A549 (cell line): ENCODE measurements at regions not wholly inside any gene's neighbourhood (a gene's known extent, or its start where the extent isn't known, plus 50 kb on each side); places are given as distances from the start of the nearest gene placed in this dataset.

Experiments used
- ATAC-seq, 2 experiments: fragments of 200-7000 bp in 1 of 2; fragments of >200 bp in 1 of 2; cut with Nextera tagmentation in 1 of 2; cut with Tn5 transposase in 1 of 2; 3 replicates each; pipeline versions ENCODE4 v1.8.0 to v1.9.1; 2018 to 2020; ENCODE audit warnings: mild to moderate bottlenecking in 1 of 2, moderate library complexity in 1 of 2
- CTCF ChIA-PET: fragments of 300-600 bp; sonication (Branson Sonifier 250); formaldehyde crosslinking; extraction: SDS; loops from one replicate; lab custom pipeline; 2021; ENCODE audit warnings: antibody characterized with exemption, inconsistent platforms; lab: Yijun Ruan, JAX
- POLR2A ChIA-PET: fragments of 350-600 bp; formaldehyde crosslinking; extraction: SDS; loops from one replicate; lab custom pipeline; 2021; ENCODE audit warnings: antibody characterized with exemption, inconsistent platforms; lab: Yijun Ruan, JAX
- DNase-seq, 2 experiments: peaks; one replicate each; pipeline versions ENCODE4 v3.0.0 to v3.0.0-alpha.2; 2011 to 2016; ENCODE audit warnings: low read depth in 1 of 2, low spot score in 1 of 2
- FAIRE-seq: peaks from 2 replicates; lab custom pipeline; 2011; peaks lifted over from hg19 to GRCh38; lab: Jason Lieb, UNC
- H3K27ac ChIP-seq, 2 experiments: fragments of >200 bp; sonication (Bioruptor Twin); formaldehyde crosslinking; 3 replicates each; pipeline ENCODE4 v1.5.1; 2016 to 2017
- H3K4me1 ChIP-seq: fragments of >200 bp; sonication (Bioruptor Twin); formaldehyde crosslinking; 3 replicates; pipeline ENCODE4 v1.6.1; 2016
- H3K4me2 ChIP-seq: fragments of >200 bp; sonication (Bioruptor Twin); formaldehyde crosslinking; 3 replicates; pipeline ENCODE4 v1.6.1; 2016
- H3K4me3 ChIP-seq: fragments of >200 bp; sonication (Bioruptor Twin); formaldehyde crosslinking; 3 replicates; pipeline ENCODE4 v1.5.1; 2016
- H3K9me3 ChIP-seq: fragments of >200 bp; sonication (Bioruptor Twin); formaldehyde crosslinking; 3 replicates; pipeline ENCODE4 v1.6.1; 2016
- BHLHE40 ChIP-seq: IDR thresholded peaks from 2 replicates; pipeline ENCODE4 v1.6.1; 2012; ENCODE audit warnings: low read depth, low read length, inconsistent platforms
- CHD2 ChIP-seq: fragments of 150-350 bp; IDR thresholded peaks from 2 replicates; pipeline ENCODE4 v1.6.1; 2014; ENCODE audit warnings: low read length; ENCODE audit not compliant: partially characterized antibody
- EHMT2 ChIP-seq: fragments of 200-600 bp; sonication (generic); IDR thresholded peaks from 2 replicates; pipeline ENCODE4 v1.6.1; 2016; ENCODE audit warnings: antibody characterized with exemption, low read depth, mild to moderate bottlenecking, moderate library complexity
- FOSL2 ChIP-seq, 2 experiments: fragments of 450-650 bp in 1 of 2; fragments of >200 bp in 1 of 2; sonication (Bioruptor Twin) in 1 of 2; formaldehyde crosslinking; IDR thresholded peaks; 2 replicates each; pipeline versions ENCODE4 v1.5.0 to v1.6.1; 2016 to 2020; ENCODE audit warnings: mild to moderate bottlenecking in 1 of 2, moderate library complexity in 1 of 2
- FOXS1 ChIP-seq: fragments of 250-450 bp; sonication (Bioruptor Pico); IDR thresholded peaks from 2 replicates; pipeline ENCODE4 v1.5.0; 2020; ENCODE audit warnings: mild to moderate bottlenecking, moderate library complexity
- KDM5A ChIP-seq: fragments of 200-600 bp; sonication (generic); IDR thresholded peaks from 2 replicates; pipeline ENCODE4 v1.6.1; 2016; ENCODE audit warnings: antibody characterized with exemption, mild to moderate bottlenecking
- RAD21 ChIP-seq, 2 experiments: fragments of >200 bp in 1 of 2; sonication (Bioruptor Twin) in 1 of 2; formaldehyde crosslinking in 1 of 2; IDR thresholded peaks in 1 of 2; conservative IDR thresholded peaks in 1 of 2; 2 replicates in 1 of 2; 3 replicates in 1 of 2; pipeline ENCODE4 v1.6.1; 2012 to 2018; ENCODE audit warnings: inconsistent platforms in 1 of 2
- RCOR1 ChIP-seq: fragments of 150-350 bp; IDR thresholded peaks from 2 replicates; pipeline ENCODE4 v1.6.1; 2014; ENCODE audit warnings: antibody characterized with exemption, low read length, low read depth
- RFX5 ChIP-seq: fragments of 450-650 bp; IDR thresholded peaks from 2 replicates; pipeline ENCODE4 v1.7.1; 2014; ENCODE audit warnings: antibody characterized with exemption, mild to moderate bottlenecking, moderate library complexity
- TP53 ChIP-seq: fragments of 250-450 bp; sonication (Bioruptor Pico); IDR thresholded peaks from 2 replicates; pipeline ENCODE4 v1.5.0; 2021; ENCODE audit warnings: mild to moderate bottlenecking, moderate library complexity
- WGBS: methylation state at CpG from one replicate; pipeline ENCODE4 v1.1.6; 2017; ENCODE audit errors: missing lambda C conversion rate; 5-methylcytosine and 5-hydroxymethylcytosine counted together
- TF ChIP-seq, protein P1 (sequence below): fragments of 150-350 bp; IDR thresholded peaks from 2 replicates; pipeline ENCODE4 v1.6.1; 2014; ENCODE audit warnings: low read depth, mild to moderate bottlenecking, low read length
- TF ChIP-seq, protein P2 (sequence below): fragments of >200 bp; sonication (Bioruptor Twin); formaldehyde crosslinking; IDR thresholded peaks from 3 replicates; pipeline ENCODE4 v1.5.1; 2016
- TF ChIP-seq, protein P3 (sequence below): fragments of >200 bp; sonication (Bioruptor Twin); formaldehyde crosslinking; IDR thresholded peaks from 2 replicates; pipeline ENCODE4 v1.6.1; 2016
- TF ChIP-seq, protein P4 (sequence below): fragments of 250-450 bp; sonication (Bioruptor Pico); IDR thresholded peaks from 2 replicates; pipeline ENCODE4 v1.5.0; 2020; ENCODE audit warnings: low read depth, mild to moderate bottlenecking, moderate library complexity
- TF ChIP-seq, protein P5 (sequence below): fragments of 200-600 bp; sonication (generic); IDR thresholded peaks from 2 replicates; pipeline ENCODE4 v1.6.1; 2016; ENCODE audit warnings: antibody characterized with exemption, mild to moderate bottlenecking, moderate library complexity

DNA sequence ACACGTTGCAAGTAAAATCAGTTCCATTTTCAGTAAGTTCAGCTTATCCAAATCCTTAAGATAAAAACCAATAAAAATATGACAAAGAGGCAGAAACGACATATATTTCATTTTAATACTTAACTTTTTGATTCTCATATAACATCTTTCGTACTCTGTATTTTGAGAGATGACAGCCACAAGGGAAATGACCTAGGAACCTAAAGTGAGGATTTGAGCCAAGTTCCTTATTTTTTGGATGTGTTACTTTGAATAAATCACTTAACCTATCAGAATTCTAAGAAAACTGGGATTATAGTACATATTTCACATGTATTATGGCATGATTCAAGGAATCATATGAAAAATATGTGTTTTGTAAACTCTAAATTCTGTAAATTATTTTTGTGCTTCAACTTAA is 143.6 kb upstream of the TRPC6 start:
- ChIA-PET CTCF (no interaction called here), POLR2A (no interaction called here)
- TF ChIP-seq FOXS1 (no peak), BHLHE40 (no peak), RFX5 (no peak), EHMT2 (no peak), FOSL2 (IDR thresholded peaks at IDR 0.05) (no peak), FOSL2 (CRISPR knock-in tag; IDR thresholded peaks at IDR 0.05) (no peak), CHD2 (no peak), RAD21 (conservative IDR thresholded peaks at IDR 0.05 in 1 of 2, IDR thresholded peaks at IDR 0.05 in 1 of 2) (no peak), RCOR1 (no peak)
- TF ChIP-seq, protein P1, sequence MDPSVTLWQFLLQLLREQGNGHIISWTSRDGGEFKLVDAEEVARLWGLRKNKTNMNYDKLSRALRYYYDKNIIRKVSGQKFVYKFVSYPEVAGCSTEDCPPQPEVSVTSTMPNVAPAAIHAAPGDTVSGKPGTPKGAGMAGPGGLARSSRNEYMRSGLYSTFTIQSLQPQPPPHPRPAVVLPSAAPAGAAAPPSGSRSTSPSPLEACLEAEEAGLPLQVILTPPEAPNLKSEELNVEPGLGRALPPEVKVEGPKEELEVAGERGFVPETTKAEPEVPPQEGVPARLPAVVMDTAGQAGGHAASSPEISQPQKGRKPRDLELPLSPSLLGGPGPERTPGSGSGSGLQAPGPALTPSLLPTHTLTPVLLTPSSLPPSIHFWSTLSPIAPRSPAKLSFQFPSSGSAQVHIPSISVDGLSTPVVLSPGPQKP, result no peak
- TF ChIP-seq, protein P2, sequence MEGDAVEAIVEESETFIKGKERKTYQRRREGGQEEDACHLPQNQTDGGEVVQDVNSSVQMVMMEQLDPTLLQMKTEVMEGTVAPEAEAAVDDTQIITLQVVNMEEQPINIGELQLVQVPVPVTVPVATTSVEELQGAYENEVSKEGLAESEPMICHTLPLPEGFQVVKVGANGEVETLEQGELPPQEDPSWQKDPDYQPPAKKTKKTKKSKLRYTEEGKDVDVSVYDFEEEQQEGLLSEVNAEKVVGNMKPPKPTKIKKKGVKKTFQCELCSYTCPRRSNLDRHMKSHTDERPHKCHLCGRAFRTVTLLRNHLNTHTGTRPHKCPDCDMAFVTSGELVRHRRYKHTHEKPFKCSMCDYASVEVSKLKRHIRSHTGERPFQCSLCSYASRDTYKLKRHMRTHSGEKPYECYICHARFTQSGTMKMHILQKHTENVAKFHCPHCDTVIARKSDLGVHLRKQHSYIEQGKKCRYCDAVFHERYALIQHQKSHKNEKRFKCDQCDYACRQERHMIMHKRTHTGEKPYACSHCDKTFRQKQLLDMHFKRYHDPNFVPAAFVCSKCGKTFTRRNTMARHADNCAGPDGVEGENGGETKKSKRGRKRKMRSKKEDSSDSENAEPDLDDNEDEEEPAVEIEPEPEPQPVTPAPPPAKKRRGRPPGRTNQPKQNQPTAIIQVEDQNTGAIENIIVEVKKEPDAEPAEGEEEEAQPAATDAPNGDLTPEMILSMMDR, result no peak
- TF ChIP-seq, protein P3, sequence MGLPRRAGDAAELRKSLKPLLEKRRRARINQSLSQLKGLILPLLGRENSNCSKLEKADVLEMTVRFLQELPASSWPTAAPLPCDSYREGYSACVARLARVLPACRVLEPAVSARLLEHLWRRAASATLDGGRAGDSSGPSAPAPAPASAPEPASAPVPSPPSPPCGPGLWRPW, result no peak
- Histone ChIP-seq H3K9me3 (no peaks in the 10 kb centered on the region), H3K27ac (no peak overlapping the region), H3K4me2 (no peak overlapping the region), H3K4me3 (no peak overlapping the region), H3K4me1 (no peaks in the 10 kb centered on the region; the same call in 2 of the 3 replicates)
- FAIRE-seq (no peak), DNase-seq (no peak), ATAC-seq (no peak)
- 67% methylated on average over 3 of the region's 3 CpGs for WGBS

DNA sequence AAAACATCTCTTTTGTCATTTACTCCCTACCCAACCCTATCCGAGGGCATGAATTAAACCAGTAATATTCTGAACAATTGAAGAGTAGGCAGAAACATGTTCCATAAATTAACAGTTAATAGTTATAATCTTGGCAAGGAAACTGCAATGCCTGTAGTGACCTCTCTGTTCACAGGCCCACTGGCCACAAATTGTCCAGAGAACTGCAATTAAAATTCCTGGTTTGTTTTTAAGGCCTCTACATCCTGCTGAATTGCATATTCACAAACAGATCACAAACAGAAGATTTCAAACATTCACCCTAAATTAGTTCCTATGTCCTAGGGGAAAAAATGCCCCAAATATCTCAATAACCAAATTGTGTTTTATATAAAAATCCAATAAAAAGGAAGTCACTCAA is 143.2 kb upstream of the TRPC6 start:
- DNase-seq, result no peak
- Histone ChIP-seq H3K27ac (no peak overlapping the region), H3K4me2 (no peak overlapping the region)
- 52% methylated on average over 1 of the region's 1 CpG for WGBS
- FAIRE-seq, result no peak
- CTCF ChIA-PET, result no interaction called here
- TF ChIP-seq, protein P4, sequence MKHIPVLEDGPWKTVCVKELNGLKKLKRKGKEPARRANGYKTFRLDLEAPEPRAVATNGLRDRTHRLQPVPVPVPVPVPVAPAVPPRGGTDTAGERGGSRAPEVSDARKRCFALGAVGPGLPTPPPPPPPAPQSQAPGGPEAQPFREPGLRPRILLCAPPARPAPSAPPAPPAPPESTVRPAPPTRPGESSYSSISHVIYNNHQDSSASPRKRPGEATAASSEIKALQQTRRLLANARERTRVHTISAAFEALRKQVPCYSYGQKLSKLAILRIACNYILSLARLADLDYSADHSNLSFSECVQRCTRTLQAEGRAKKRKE (CRISPR knock-in tag), result no peak
- TF ChIP-seq KDM5A, result no peak
- no peak for TF ChIP-seq TP53 (CRISPR knock-in tag)
- TF ChIP-seq, protein P5, sequence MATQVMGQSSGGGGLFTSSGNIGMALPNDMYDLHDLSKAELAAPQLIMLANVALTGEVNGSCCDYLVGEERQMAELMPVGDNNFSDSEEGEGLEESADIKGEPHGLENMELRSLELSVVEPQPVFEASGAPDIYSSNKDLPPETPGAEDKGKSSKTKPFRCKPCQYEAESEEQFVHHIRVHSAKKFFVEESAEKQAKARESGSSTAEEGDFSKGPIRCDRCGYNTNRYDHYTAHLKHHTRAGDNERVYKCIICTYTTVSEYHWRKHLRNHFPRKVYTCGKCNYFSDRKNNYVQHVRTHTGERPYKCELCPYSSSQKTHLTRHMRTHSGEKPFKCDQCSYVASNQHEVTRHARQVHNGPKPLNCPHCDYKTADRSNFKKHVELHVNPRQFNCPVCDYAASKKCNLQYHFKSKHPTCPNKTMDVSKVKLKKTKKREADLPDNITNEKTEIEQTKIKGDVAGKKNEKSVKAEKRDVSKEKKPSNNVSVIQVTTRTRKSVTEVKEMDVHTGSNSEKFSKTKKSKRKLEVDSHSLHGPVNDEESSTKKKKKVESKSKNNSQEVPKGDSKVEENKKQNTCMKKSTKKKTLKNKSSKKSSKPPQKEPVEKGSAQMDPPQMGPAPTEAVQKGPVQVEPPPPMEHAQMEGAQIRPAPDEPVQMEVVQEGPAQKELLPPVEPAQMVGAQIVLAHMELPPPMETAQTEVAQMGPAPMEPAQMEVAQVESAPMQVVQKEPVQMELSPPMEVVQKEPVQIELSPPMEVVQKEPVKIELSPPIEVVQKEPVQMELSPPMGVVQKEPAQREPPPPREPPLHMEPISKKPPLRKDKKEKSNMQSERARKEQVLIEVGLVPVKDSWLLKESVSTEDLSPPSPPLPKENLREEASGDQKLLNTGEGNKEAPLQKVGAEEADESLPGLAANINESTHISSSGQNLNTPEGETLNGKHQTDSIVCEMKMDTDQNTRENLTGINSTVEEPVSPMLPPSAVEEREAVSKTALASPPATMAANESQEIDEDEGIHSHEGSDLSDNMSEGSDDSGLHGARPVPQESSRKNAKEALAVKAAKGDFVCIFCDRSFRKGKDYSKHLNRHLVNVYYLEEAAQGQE, result no peak
- TF ChIP-seq, all 56 proteins: peak for 0
- Histone ChIP-seq H3K4me3 (no peak overlapping the region), H3K4me1 (no peaks in the 10 kb centered on the region; the same call in 2 of the 3 replicates), H3K9me3 (no peaks in the 10 kb centered on the region)
- POLR2A ChIA-PET, result no interaction called here
- ATAC-seq, result no peak
